ENCODE measurements at regions not wholly inside any gene's neighbourhood (a gene's known extent, or its start where the extent isn't known, plus 50 kb on each side); places are given as distances from the start of the nearest gene placed in this dataset.

GRCh38 chr15:61411902-61412510 lies 182.9 kb upstream of the RORA start:
- no peak for TF ChIP-seq MAX (IDR thresholded peaks at IDR 0.05; ENCODE audit: insufficient read depth, insufficient read length)
- no peak for TF ChIP-seq GATA2 (IDR thresholded peaks at IDR 0.05; ENCODE audit: insufficient read depth, insufficient read length, low read depth, low read length)
- TF ChIP-seq POLR2A (IDR thresholded peaks at IDR 0.05; ENCODE audit: low read depth, low read length), result no peak
- TF ChIP-seq CTCF (IDR thresholded peaks at IDR 0.05; ENCODE audit: extremely low read depth in 1 of 2, insufficient read depth in 1 of 2, low read depth in 1 of 2, low read length in 2 of 2), result no peak
- TF ChIP-seq MYC (IDR thresholded peaks at IDR 0.05; ENCODE audit: low read depth, low read length), result no peak
- no peak for TF ChIP-seq EZH2 (IDR thresholded peaks at IDR 0.05; ENCODE audit: borderline replicate concordance, low read depth, low read length, severe bottlenecking)
- no peak overlapping the region for H3K4me3 ChIP-seq (replicated peaks in 1 of 3; ENCODE audit: insufficient read depth in 1 of 3, low read depth in 1 of 3, low read length in 3 of 3)
- ChIA-PET POLR2A (no interaction called here), CTCF (no interaction called here)
- H3K36me3 ChIP-seq (ENCODE audit: control insufficient read depth in 2 of 2, extremely low read depth in 1 of 2, insufficient read depth in 2 of 2, low read length in 2 of 2), result no peaks in the 10 kb centered on the region
- H4K20me1 ChIP-seq (replicated peaks; ENCODE audit: control insufficient read depth, extremely low read depth, insufficient read depth, low read length), result no peaks in the 10 kb centered on the region
- DNase-seq (ENCODE audit: low read depth, low spot score), result peak; percentile 1
- no peaks in the 10 kb centered on the region for H3K79me2 ChIP-seq (ENCODE audit: control insufficient read depth, insufficient read depth, low read length)
- dilution Hi-C loops (cut with MboI; ENCODE audit: extremely low pct_ligation_motif_present, low sequenced_read_pairs), result no loop called here
- H3K9me1 ChIP-seq (replicated peaks; ENCODE audit: control insufficient read depth, extremely low read depth, insufficient read depth, low read length), result no peaks in the 10 kb centered on the region
- no peak overlapping the region for H3K4me2 ChIP-seq (ENCODE audit: insufficient read depth, low read length)
- FAIRE-seq, result no peak
- no peaks in the 10 kb centered on the region for H3K27me3 ChIP-seq (ENCODE audit: control insufficient read depth in 2 of 2, insufficient read depth in 2 of 2, low read length in 2 of 2)
- no peaks in the 10 kb centered on the region for H3K9me3 ChIP-seq (replicated peaks; ENCODE audit: control insufficient read depth, insufficient read depth, low read length)
- BruUV-seq (replicated peaks), result no TSS peak
- H3K27ac ChIP-seq (ENCODE audit: insufficient read depth, low read depth, low read length), result no peak overlapping the region
- H3K4me1 ChIP-seq (ENCODE audit: control insufficient read depth, extremely low read depth, insufficient read depth, low read length), result no peaks in the 10 kb centered on the region
- intact Hi-C loops (cut with micrococcal nuclease), result no loop called here
- H3K9ac ChIP-seq (replicated peaks; ENCODE audit: extremely low read depth, insufficient read depth, low read length), result no peak overlapping the region
- no peak overlapping the region for H2AFZ ChIP-seq (ENCODE audit: low read depth, low read length)

- no peak overlapping the region for H3K4me2 ChIP-seq (ENCODE audit: insufficient read depth, low read length)
- no peak overlapping the region for H3K27ac ChIP-seq (ENCODE audit: insufficient read depth, low read depth, low read length)
- H4K20me1 ChIP-seq (replicated peaks; ENCODE audit: control insufficient read depth, extremely low read depth, insufficient read depth, low read length), result no peaks in the 10 kb centered on the region
- DNase-seq (ENCODE audit: low read depth, low spot score) (no peak), FAIRE-seq (no peak)
- no peaks in the 10 kb centered on the region for H3K9me1 ChIP-seq (replicated peaks; ENCODE audit: control insufficient read depth, extremely low read depth, insufficient read depth, low read length)
- no peak overlapping the region for H3K4me3 ChIP-seq (replicated peaks in 1 of 3; ENCODE audit: insufficient read depth in 1 of 3, low read depth in 1 of 3, low read length in 3 of 3)
- no peaks in the 10 kb centered on the region for H3K9me3 ChIP-seq (replicated peaks; ENCODE audit: control insufficient read depth, insufficient read depth, low read length)
- dilution Hi-C loops (cut with MboI; ENCODE audit: extremely low pct_ligation_motif_present, low sequenced_read_pairs), result no loop called here
- intact Hi-C loops (cut with micrococcal nuclease), result no loop called here
- no peak overlapping the region for H2AFZ ChIP-seq (ENCODE audit: low read depth, low read length)
- H3K9ac ChIP-seq (replicated peaks; ENCODE audit: extremely low read depth, insufficient read depth, low read length), result no peak overlapping the region
- BruUV-seq (replicated peaks), result no TSS peak
- ChIA-PET POLR2A (no interaction called here), CTCF (no interaction called here)
- no peaks in the 10 kb centered on the region for H3K27me3 ChIP-seq (ENCODE audit: control insufficient read depth in 2 of 2, insufficient read depth in 2 of 2, low read length in 2 of 2)
- no peaks in the 10 kb centered on the region for H3K79me2 ChIP-seq (ENCODE audit: control insufficient read depth, insufficient read depth, low read length)
- TF ChIP-seq POLR2AphosphoS5 (IDR thresholded peaks at IDR 0.05; ENCODE audit: insufficient read depth, low read depth, low read length) (no peak), JUN (IDR thresholded peaks at IDR 0.05; ENCODE audit: borderline replicate concordance, insufficient read depth, insufficient read length, low read depth) (no peak), GATA2 (IDR thresholded peaks at IDR 0.05; ENCODE audit: insufficient read depth, insufficient read length, low read depth, low read length) (no peak), CTCF (IDR thresholded peaks at IDR 0.05; ENCODE audit: extremely low read depth in 1 of 2, insufficient read depth in 1 of 2, low read depth in 1 of 2, low read length in 2 of 2) (no peak), POLR2A (IDR thresholded peaks at IDR 0.05; ENCODE audit: low read depth, low read length) (no peak), EZH2 (IDR thresholded peaks at IDR 0.05; ENCODE audit: borderline replicate concordance, low read depth, low read length, severe bottlenecking) (no peak), MYC (IDR thresholded peaks at IDR 0.05; ENCODE audit: low read depth, low read length) (no peak), MAX (IDR thresholded peaks at IDR 0.05; ENCODE audit: insufficient read depth, insufficient read length) (no peak), FOS (IDR thresholded peaks at IDR 0.05; ENCODE audit: borderline replicate concordance, insufficient read depth, low read length) (no peak)
- H3K36me3 ChIP-seq (ENCODE audit: control insufficient read depth in 2 of 2, extremely low read depth in 1 of 2, insufficient read depth in 2 of 2, low read length in 2 of 2), result no peaks in the 10 kb centered on the region
- H3K4me1 ChIP-seq (ENCODE audit: control insufficient read depth, extremely low read depth, insufficient read depth, low read length), result no peaks in the 10 kb centered on the region
Measured at GRCh38 chr15:61410662-61411061, 181.6 kb upstream of the RORA start.
